IPS DF 6.9 (cell line): ENCODE measurements at regions not wholly inside any gene's neighbourhood (a gene's known extent, or its start where the extent isn't known, plus 50 kb on each side); places are given as distances from the start of the nearest gene placed in this dataset.

ENCODE experiments used
- DNase-seq: peaks from one replicate; pipeline ENCODE4 v3.0.0-alpha.2; 2013; ENCODE audit warnings: low read depth, low spot score
- H3K27ac ChIP-seq: one replicate; pipeline ENCODE4 v1.5.1; 2013; ENCODE audit warnings: low read length, control low read depth
- H3K27me3 ChIP-seq: 2 replicates; pipeline ENCODE4 v1.6.1; 2013; ENCODE audit warnings: mild to moderate bottlenecking, low read length; ENCODE audit not compliant: control insufficient read depth, insufficient read depth
- H3K36me3 ChIP-seq: 2 replicates; pipeline ENCODE4 v1.6.1; 2013; ENCODE audit warnings: low read length; ENCODE audit not compliant: control insufficient read depth, insufficient read depth
- H3K4me1 ChIP-seq: 2 replicates; pipeline ENCODE4 v1.6.1; 2013; ENCODE audit warnings: low read length; ENCODE audit not compliant: control insufficient read depth, insufficient read depth
- H3K4me3 ChIP-seq: 2 replicates; pipeline ENCODE4 v1.5.1; 2013; ENCODE audit warnings: mild to moderate bottlenecking, low read length
- H3K9me3 ChIP-seq: 2 replicates; pipeline ENCODE4 v1.6.1; 2013; ENCODE audit warnings: low read length, inconsistent platforms; ENCODE audit not compliant: control insufficient read depth, insufficient read depth
- WGBS: extraction: QIAGEN DNeasy Blood & Tissue Kit; methylation state at CpG from one replicate; pipeline ENCODE4 v1.1.7; 2013; ENCODE audit warnings: mixed read lengths, missing lambda C conversion rate; ENCODE audit not compliant: insufficient read length, insufficient coverage; 5-methylcytosine and 5-hydroxymethylcytosine counted together

- Histone ChIP-seq H3K27ac (no peak overlapping the region), H3K27me3 (no peaks in the 10 kb centered on the region), H3K4me1 (no peaks in the 10 kb centered on the region), H3K9me3 (no peaks in the 10 kb centered on the region), H3K36me3 (no peaks in the 10 kb centered on the region), H3K4me3 (no peak overlapping the region)
- no CpG with 5 or more reads among the region's 2 CpGs for WGBS
- no peak for DNase-seq
Measured at GRCh38 chr20:22802296-22802695, 217.9 kb upstream of the FOXA2 start.

GRCh38 chr20:22805219-22805618 is 220.8 kb upstream of the FOXA2 start:
- no peaks in the 10 kb centered on the region for H3K9me3 ChIP-seq
- no peaks in the 10 kb centered on the region for H3K4me1 ChIP-seq
- H3K4me3 ChIP-seq = no peak overlapping the region
- no CpG with 5 or more reads among the region's 4 CpGs for WGBS
- H3K27ac ChIP-seq = no peak overlapping the region
- H3K27me3 ChIP-seq = no peaks in the 10 kb centered on the region
- no peaks in the 10 kb centered on the region for H3K36me3 ChIP-seq
- no peak for DNase-seq

- H3K27me3 ChIP-seq = no peaks in the 10 kb centered on the region
- no peaks in the 10 kb centered on the region for H3K36me3 ChIP-seq
- H3K4me1 ChIP-seq = no peaks in the 10 kb centered on the region
- no peaks in the 10 kb centered on the region for H3K9me3 ChIP-seq
- DNase-seq = no peak
- no peak overlapping the region for H3K27ac ChIP-seq
- WGBS = no CpG with 5 or more reads among the region's 3 CpGs
- no peak overlapping the region for H3K4me3 ChIP-seq
Measured at GRCh38 chr20:22805996-22806395, 221.6 kb upstream of the FOXA2 start.

- H3K36me3 ChIP-seq = no peaks in the 10 kb centered on the region
- H3K4me3 ChIP-seq = no peak overlapping the region
- no peaks in the 10 kb centered on the region for H3K4me1 ChIP-seq
- no CpG with 5 or more reads among the region's 3 CpGs for WGBS
- DNase-seq = no peak
- no peaks in the 10 kb centered on the region for H3K27me3 ChIP-seq
- H3K27ac ChIP-seq = no peak overlapping the region
- H3K9me3 ChIP-seq = no peaks in the 10 kb centered on the region
Measured at GRCh38 chr20:22807045-22807444, 222.7 kb upstream of the FOXA2 start.

GRCh38 chr20:22807646-22808244 is 223.4 kb upstream of the FOXA2 start:
- no peak for DNase-seq

GRCh38 chr20:22808628-22809027 is 224.3 kb upstream of the FOXA2 start:
- Histone ChIP-seq H3K4me3 (no peak overlapping the region), H3K9me3 (no peaks in the 10 kb centered on the region), H3K27me3 (no peaks in the 10 kb centered on the region), H3K36me3 (no peaks in the 10 kb centered on the region), H3K27ac (no peak overlapping the region), H3K4me1 (no peaks in the 10 kb centered on the region)
- no CpG with 5 or more reads among the region's 2 CpGs for WGBS
- no peak for DNase-seq

More at GRCh38 chr20:22807646-22808244, 223.4 kb upstream of the FOXA2 start:
- H3K27ac ChIP-seq = no peak overlapping the region
- H3K4me3 ChIP-seq = no peak overlapping the region
- no peaks in the 10 kb centered on the region for H3K27me3 ChIP-seq
- H3K9me3 ChIP-seq = no peaks in the 10 kb centered on the region
- WGBS = no CpG with 5 or more reads among the region's 6 CpGs
- H3K4me1 ChIP-seq = no peaks in the 10 kb centered on the region
- no peaks in the 10 kb centered on the region for H3K36me3 ChIP-seq

GRCh38 chr20:22810030-22810429 is 225.1 kb upstream of the SSTR4 start:
- Histone ChIP-seq H3K9me3 (no peaks in the 10 kb centered on the region), H3K4me1 (no peaks in the 10 kb centered on the region), H3K36me3 (no peaks in the 10 kb centered on the region), H3K27me3 (no peaks in the 10 kb centered on the region), H3K4me3 (no peak overlapping the region), H3K27ac (no peak overlapping the region)
- WGBS = no CpG with 5 or more reads among the region's 7 CpGs
- DNase-seq = no peak

GRCh38 chr20:22810626-22811569 is 224.2 kb upstream of the SSTR4 start:
- H3K36me3 ChIP-seq = no peaks in the 10 kb centered on the region
- H3K4me3 ChIP-seq = no peak overlapping the region
- no peaks in the 10 kb centered on the region for H3K4me1 ChIP-seq
- no peak for DNase-seq
- H3K9me3 ChIP-seq = no peaks in the 10 kb centered on the region
- H3K27me3 ChIP-seq = no peaks in the 10 kb centered on the region
- no CpG with 5 or more reads among the region's 11 CpGs for WGBS
- no peak overlapping the region for H3K27ac ChIP-seq

GRCh38 chr20:22814471-22815205 is 220.5 kb upstream of the SSTR4 start:
- DNase-seq = no peak

GRCh38 chr20:22815206-22815551 is 219.9 kb upstream of the SSTR4 start:
- Histone ChIP-seq H3K9me3 (no peaks in the 10 kb centered on the region), H3K27ac (no peak overlapping the region), H3K4me3 (no peak overlapping the region), H3K27me3 (no peaks in the 10 kb centered on the region), H3K36me3 (no peaks in the 10 kb centered on the region), H3K4me1 (no peaks in the 10 kb centered on the region)
- WGBS = no CpG with 5 or more reads among the region's 5 CpGs
- DNase-seq = no peak

More at GRCh38 chr20:22814471-22815205, 220.5 kb upstream of the SSTR4 start:
- Histone ChIP-seq H3K4me1 (no peaks in the 10 kb centered on the region), H3K4me3 (no peak overlapping the region), H3K36me3 (no peaks in the 10 kb centered on the region), H3K27me3 (no peaks in the 10 kb centered on the region), H3K9me3 (no peaks in the 10 kb centered on the region), H3K27ac (no peak overlapping the region)
- WGBS = no CpG with 5 or more reads among the region's 9 CpGs
